Frontal cortex (tissue), 3 donors: ENCODE measurements at regions not wholly inside any gene's neighbourhood (a gene's known extent, or its start where the extent isn't known, plus 50 kb on each side); places are given as distances from the start of the nearest gene placed in this dataset.
A peak's percentile ranks its signal among the peaks of the same experiment; 100 is the strongest.

ENCODE experiments used
- DNase-seq, 2 donors: peaks; one replicate each; pipeline ENCODE4 v3.0.0; 2012; ENCODE audit warnings: low spot score in 2 of 2
- FAIRE-seq: peaks from 2 replicates; lab custom pipeline; 2012; peaks lifted over from hg19 to GRCh38; lab: Jason Lieb, UNC
- donor health status: control.
- donor health status: control.
- donor health status: control.

DNA sequence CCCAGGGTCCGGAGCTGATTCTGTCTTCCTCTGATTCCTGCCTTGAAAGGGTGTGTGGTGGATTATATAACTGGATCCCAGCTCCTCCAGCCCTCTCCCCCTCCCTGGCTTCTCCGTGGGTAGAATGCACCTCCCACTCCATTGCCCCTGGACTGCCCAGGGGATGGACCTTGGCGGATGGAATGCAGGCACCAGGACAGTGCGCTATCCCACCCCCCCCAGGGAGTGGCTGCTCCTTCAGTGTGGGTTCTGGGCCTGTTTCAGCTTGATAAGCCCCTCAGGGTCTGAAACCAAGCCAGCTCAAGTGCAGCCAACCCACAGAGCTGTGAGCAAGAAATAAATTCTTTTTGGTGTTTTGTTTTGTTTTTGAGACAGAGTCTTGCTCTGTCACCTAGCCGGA lies 112.4 kb upstream of the TMEM132D start:
- no peak for DNase-seq
- FAIRE-seq: no peak

DNA sequence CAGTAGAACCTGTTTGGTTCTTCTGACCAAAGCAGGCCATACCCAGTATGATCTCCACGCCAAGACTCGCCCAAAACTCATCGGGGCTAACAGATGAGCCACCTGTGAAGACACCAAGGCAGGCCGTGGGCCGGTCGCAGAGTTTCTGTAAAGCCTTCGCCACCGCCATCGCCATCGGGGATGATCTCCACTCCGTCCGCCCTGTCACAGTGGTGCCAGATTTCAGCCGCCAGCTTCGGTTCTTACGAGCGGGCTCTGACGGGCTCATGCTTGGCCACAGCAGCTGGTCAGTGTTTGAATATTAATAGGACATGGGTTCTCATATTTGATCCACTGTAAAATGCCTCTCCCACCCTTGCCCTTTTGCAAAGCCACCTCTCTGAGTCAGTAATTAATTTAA lies 113.2 kb upstream of the TMEM132D start:
- DNase-seq (no peak), FAIRE-seq (no peak)

DNA sequence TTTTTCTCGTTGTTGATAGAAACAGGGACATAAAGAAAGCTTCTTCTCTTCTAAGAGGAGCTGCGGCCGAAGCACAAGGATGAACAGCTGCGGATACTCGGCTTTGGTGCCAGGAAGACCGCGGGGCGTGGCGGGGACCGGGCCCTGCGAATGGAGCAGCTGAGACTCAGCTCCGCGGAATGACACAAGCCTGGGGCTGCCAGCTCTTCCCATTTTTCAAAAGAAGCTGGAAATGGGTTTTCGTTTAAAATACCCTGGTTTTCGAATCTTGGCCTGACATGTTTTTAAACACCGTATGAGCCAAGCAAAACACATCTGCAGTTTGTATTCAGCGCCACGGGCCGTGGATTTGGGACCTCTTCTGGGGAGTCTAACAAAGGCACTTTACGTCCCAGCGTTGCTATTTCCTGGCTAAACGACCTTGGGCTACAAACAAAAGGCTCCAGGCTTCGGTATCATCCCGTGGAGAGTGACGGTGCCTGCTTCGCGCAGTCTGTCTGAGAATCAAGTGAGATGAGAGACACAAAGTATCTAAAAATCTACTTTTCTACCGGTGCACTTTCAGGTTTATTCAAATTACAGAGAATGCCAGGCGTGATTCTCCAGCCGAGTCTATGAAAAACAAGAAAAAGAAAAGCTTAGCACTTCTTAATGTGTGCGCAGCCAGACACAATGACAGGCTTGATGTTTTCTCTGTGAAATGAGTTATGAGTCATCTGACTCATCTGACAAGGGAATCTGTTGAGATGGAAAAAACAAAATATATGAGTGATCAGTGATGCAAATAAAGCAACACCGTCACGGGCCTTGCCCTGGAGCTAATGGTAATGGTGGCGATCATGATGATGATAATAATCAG lies 114.0 kb upstream of the TMEM132D start:
- DNase-seq (no peak), FAIRE-seq (no peak)

DNA sequence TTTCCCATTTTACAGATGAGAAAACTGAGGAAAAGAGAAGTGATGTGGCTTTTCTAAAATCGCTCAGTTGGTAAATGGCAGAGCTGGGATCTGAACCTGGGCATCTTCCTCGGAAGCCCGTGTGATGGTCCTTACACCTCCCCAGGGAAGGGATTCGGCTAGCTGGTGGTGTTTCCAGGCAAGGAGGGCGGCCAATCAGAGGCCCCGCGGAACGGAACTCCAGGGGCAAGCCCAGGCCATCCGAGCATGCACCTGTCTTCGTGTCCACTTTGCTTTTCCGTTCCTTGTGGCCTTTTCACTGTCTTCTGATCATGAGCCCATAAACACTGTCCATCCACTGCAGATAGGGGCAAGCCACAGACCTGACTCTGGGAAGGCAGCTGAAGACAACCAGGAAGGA lies 114.8 kb upstream of the TMEM132D start:
- DNase-seq (no peak), FAIRE-seq (no peak)

DNA sequence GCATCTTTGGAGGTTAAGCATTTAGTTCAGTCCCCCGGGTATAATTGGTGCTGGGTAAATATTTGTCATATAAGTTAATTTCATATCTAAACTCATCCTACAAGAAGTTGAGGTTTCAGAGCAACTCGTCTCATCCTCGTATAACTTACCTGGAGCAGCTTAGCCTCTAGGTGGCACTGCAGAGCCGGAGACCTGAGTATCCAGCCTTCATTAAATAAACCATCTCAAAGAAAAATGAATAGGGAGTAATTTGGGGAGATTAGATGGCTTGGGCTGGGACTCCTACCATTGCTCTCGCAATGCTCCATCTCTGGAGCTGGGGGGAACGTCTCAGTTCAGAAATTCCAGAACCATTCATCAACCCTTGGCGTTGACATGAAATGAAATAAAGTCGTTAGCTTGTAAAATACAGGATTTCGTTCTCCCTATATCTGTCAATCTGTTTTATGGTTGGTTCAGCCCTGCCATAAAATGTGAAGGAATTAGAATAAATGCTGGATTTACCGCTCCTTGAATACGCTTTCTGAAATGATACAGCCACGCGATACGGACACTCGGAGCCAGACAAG lies 122.9 kb upstream of the TMEM132D start:
- FAIRE-seq: no peak
- DNase-seq: no peak

DNA sequence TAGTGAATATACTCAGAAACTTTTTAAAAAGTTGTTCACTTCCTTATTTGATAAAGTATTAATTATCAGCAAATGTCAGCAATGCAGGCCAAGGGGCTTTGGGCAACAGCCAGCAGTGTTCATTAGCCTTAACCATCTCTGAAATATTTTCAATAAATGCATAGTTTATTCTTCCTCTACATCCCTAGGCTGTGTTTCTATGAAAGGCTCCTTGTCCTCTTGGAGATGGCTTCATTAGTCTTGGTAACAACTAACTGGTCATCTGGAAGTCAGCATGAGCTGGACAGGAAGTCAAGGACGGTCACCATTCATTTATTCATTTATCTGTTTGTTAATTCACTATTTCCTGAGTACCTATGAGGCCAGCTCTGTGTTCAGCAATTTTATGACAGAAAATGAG lies 124.0 kb upstream of the TMEM132D start:
- FAIRE-seq: no peak
- DNase-seq: no peak

DNA sequence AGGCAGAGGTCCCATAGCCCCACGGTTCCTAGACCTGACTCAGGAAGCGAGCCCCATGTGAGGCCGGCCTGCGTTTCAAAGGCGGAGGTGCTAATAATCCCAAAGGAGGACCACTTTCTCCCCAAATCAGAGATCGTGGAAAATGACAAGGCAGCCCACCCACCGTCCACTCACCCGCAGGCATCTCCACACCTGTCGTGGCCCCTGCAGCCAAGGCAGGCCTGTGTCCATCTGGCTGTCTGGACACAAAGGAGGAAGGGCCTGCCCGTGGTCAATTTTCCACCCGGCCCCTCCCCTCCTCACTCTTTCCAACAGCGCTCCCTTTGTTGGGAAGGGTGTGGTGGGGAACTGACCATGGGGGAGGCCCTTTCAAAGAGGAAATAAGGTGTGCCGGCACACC lies 125.3 kb upstream of the TMEM132D start:
- FAIRE-seq (no peak), DNase-seq (no peak)

DNA sequence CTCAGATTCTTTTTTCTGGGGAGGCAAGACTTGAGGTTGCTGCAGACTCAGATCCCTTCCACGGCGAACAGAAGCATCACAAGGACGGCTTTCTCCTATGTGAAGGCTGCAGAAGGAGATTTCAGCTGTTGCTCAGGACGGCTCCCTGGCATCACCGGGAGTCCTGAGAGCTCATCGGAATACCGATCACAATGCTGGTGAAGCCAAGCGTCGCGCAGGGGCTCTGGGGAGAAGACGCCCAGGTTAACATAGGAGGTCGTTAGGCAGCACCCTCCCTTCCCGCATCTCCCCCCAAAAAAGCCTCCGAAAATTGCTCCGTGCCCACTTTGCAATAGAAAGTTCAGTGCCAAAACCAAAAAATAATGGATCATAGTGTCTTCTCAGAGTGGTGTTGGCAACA lies 127.2 kb upstream of the TMEM132D start:
- DNase-seq: no peak
- FAIRE-seq: no peak

DNA sequence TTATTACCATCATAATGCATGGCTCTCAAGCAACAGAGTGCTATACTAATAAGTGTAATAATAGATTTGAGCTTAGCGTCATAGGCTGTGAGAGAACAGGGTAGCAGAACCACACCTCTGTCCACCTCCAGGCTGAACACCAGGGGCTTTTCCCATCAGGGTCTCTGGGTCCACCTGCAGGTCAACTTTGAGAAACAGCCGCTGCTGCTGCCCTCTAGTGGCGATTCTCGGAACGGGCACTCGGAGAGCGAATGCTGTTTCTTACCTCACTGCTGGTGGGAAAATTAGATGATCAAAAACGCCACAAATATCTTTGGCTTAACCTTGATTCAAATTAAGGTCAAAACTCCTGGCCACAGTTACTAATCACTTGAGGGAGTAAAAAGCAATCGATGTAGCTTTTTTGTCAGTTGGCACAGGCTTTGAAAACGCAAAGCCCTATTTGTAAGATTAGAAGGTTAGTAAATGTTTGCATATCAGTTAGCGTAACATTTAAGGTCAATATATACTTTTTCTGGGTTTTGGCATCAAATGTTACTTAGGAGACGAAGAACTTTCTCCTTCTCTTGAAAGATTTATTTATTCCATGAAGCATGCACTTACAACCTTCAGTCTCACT lies 127.9 kb upstream of the TMEM132D start:
- DNase-seq: peak in 1 of 2 donors; percentile 63

DNA sequence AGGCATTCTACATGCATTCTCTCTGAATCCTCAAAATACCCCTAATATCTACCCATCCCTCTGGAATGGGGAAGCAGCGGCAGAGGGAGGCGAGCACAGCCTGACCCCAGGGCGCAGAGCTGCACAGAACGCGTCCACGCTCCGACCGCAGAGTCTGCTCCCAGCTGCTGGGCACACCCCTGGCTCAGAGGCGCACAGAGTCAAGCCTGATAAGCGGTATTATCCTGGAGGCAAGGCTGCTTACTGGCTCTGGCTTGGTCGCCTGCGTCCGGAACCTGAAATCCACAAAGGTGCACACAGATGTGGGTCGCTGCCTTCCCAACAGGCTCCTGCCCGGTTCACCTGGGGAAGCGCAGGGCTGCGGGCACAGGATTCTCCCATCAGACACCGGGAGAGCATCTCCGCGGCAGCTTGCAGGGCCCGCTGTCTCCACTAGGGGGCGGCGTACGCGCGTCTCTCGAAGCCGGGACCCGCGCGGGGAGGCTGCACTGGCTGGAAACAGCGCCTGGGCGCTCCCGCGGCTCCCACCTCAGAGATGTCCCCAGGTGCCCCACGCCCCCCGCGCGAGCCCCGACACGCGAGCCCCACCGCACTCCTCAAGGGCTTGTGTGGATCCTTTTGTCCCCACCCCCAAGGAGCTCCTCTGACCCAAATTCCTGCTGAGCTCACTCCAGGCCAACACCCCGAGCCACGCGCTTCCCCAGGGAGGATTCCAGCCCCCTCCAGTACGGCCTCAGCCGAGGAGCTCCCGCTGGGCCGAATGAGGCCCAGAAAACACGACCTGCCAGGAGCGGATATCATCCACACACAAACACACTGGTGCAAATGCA lies 120.1 kb upstream of the FZD10 start:
- FAIRE-seq (no peak), DNase-seq (peak; percentile 60 to 85)

More for the DNA sequence above, 127.9 kb upstream of the TMEM132D start:
- FAIRE-seq: no peak

DNA sequence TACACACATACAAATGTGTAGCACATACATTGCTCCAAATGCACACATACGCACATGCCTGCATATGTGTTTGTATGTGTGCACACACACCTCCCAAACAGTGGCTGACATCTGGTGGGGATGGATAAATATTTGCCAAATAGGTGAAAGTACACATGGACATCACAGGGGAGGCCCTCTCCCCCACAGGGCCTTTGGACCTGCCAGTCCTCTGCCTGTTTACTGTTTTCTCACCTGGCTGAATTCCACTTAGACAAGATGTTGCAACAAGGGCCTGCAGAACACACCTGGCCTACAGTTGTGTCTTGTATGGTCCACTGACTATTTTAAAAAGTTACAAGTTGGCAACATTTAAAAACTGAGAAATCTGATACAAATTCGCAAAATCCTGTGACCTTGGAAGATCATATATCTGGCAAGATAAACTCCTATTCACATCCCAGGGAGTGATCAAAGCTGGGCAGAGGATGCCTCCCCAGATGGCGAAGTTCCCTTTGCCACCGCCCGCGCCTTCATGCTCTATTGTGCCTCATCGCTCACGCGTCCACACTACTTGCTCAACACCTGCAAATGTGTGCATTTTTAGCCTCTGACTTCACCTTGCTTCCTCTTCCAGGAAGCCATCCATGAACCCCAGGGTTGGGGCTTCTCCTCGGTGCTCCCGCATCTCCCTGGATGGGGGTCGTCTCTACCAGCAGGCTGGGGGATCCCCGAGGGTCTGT lies 118.4 kb upstream of the FZD10 start:
- DNase-seq (no peak), FAIRE-seq (no peak)

DNA sequence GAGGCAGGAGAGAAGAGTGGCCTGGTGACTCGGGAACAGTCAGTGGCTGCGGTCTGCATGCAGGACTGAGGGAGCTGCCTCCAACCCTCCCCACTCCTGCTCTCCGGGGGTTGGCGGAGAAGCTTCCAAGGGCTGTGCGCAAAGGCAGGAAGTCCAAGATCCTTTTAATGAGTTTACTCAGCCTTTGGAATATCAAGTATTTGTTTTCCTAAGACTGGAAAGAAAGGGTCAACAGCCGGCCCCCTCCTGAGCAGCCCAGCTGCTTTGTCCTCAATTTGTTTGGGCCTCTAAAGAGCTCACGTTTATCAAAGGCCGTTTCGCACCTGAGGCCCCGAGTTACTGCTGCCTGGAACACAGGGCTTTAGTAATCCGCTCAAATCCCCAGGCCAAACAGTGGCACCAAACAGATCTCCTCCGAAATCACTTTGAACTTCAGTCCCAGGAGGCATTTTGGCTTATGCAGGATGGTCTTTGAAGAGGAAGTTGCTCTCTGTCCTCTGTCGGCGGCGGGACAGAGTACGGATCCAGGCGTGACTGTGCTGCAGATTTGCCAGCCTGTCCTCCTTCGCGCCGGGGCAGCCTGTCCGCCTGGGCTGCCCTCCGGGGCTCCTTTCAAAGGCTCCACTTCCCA lies 117.2 kb upstream of the FZD10 start:
- no peak for DNase-seq
- no peak for FAIRE-seq

DNA sequence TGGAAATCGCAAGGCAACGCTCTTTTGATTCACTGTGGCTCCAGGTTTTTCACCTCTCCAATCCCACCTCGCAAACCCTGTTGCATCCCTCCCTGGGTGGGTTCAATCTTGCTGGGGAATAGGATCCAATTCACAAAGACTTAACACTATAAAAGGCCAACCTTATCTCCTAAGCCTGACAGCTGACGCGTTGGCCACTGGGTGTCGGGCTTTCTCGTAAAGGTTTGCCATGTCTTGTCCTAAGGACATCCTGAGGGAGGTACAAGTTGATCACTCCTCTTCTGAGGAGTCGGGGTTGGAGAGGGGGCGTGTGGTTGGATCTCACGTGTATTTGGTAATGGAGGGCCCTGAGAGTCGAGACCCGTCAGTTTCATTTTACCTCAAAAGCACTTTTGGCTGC lies 112.6 kb upstream of the FZD10 start:
- DNase-seq (no peak), FAIRE-seq (no peak)

DNA sequence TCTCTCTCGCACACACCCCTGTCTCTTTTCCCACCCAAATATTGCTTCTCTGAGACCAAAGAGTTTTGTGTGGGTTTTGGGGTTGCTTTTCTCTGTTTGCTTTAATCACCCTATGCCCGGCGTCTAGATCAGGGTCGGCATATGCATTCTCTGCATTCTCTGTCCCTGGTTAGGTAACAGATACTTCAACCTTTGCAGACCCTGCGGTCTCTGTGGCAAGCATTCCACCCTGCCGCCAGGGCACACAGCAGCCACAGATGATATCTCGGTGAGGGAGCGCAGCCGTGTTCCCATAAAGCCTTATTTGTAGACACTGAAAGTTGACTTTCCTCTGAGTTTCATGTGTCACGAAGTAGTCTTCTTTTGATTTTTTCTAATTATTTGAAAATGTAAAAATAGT lies 110.4 kb upstream of the FZD10 start:
- FAIRE-seq: no peak
- DNase-seq: no peak

DNA sequence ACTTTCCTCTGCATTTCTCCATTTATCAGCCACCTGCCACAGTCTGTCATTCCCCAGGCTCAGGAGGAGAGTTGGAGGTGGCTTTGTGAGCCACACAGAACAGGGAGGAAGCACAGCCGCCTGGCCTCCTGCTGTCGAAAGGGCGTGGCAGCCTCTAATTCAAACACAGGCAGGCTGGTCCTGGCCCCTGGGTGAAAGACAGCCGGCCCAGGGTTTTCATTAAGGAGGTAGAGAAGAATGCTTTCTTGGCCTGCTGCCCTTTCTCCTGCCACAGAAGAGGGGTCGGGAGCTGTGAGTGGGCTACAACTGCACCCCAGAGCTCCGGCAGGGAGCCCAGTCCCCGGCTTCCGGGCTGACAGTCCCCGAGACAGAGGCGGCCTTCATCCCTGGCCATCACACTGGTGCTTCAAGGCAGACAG lies 108.6 kb upstream of the FZD10 start:
- no peak for FAIRE-seq
- DNase-seq: no peak

DNA sequence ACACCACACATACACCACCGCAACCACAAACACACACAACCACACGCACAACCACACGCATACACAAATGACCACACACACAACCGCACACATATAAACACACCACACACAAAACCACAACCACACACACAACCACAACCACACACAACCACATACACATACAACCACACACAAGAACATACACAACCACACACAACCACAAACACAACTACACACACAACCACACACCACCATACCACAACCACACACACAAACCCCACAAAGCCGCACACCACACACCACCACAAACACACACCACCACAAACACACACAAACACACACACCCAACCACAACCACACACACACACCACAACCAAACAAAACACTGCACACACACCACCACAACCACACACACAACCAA lies 107.5 kb upstream of the FZD10 start:
- DNase-seq (no peak), FAIRE-seq (no peak)

DNA sequence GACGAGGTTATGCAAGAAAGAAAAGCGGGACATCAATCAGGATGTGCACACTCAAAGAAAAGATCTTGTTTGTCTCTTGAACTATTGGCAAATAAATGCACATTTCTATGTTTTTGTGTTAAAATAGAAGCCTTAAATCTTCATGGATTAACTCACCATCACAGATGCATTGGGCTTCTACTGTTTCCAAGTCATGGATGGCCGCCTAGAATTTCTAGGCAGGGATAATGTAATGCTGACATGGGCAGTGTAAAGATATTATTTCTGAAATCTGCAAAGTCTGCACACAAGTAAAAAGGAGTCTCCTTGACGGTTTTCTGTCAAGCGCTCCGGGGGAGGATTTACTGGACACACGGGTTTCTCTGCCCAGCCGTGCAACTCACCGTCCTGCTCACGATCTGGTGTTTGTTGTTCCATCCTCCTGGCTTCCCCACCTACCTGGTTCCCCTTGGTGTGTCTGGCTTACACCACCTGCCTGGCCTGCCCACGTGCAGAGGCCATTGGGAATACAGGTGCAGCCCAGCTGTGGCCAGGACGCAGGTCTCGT lies 103.3 kb upstream of the FZD10 start:
- DNase-seq (no peak), FAIRE-seq (no peak)

DNA sequence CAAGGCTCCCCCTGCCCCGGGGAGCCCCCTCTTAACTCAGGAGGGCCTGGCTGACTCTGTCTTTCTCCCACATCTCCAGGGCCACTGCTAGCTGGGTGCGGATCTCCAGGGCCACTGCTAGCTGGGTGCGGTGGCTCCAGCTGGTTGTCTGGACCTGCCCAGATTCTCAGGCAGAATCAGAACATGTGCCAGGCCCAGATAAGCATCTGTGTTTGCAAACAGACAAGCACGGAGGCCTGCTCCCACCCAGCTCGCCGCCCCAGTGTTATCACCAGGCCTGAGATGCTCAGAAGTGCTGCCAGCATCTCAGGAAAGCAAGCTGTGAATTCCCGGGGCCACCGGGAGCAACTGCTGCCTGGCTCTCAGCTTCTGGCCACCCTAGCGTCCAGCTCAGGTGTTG lies 98.4 kb upstream of the FZD10 start:
- FAIRE-seq: no peak
- no peak for DNase-seq

DNA sequence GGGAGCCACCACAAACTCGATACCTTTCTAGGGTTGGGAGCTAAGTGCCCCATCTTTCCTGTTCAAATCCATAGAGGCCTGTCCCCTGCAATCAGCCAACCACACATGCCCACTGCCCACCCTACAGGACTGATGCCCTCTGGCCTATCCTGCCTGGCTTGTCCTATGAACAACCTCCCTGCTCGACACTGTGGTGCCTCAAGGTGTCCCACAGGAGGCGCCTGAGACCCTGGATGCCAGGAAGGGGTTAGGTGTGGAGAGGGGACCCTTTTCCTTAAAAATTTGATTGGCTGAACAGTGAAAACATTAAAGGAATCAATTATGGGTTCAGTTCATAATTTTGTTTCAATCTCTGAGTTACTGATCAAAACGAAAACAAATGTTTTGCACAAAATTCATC lies 97.3 kb upstream of the FZD10 start:
- DNase-seq (no peak), FAIRE-seq (no peak)
